ENCODE measurements at regions not wholly inside any gene's neighbourhood (a gene's known extent, or its start where the extent isn't known, plus 50 kb on each side); places are given as distances from the start of the nearest gene placed in this dataset.

- no peaks in the 10 kb centered on the region for H3K9me2 ChIP-seq (replicated peaks; ENCODE audit: low read depth, low read length)
- H3F3A ChIP-seq (ENCODE audit: low read depth), result no peaks in the 10 kb centered on the region
- H3K4me2 ChIP-seq (ENCODE audit: low read depth, low read length, poor library complexity, severe bottlenecking), result no peak overlapping the region
- no peaks in the 10 kb centered on the region for H3K27me3 ChIP-seq (ENCODE audit: insufficient read depth, low read length, poor library complexity, severe bottlenecking)
- TF ChIP-seq CTCF (conservative IDR thresholded peaks at IDR 0.05; ENCODE audit: low read length), result no peak
- TF ChIP-seq EZH2phosphoT487 (IDR thresholded peaks at IDR 0.05; ENCODE audit: borderline replicate concordance), result no peak
- no peaks in the 10 kb centered on the region for H3K4me1 ChIP-seq (ENCODE audit: insufficient read depth, low read length, poor library complexity, severe bottlenecking)
- no peak overlapping the region for H3K9ac ChIP-seq (ENCODE audit: low read depth, low read length, poor library complexity, severe bottlenecking)
- H3K9me3 ChIP-seq (ENCODE audit: insufficient read depth, low read depth, low read length), result peaks cover 11% of the 10 kb centered on the region; the same call in 1 of the 2 replicates
- H2AFZ ChIP-seq (ENCODE audit: low read length), result no peak overlapping the region
- H3K79me2 ChIP-seq (ENCODE audit: insufficient read depth, low read length), result no peaks in the 10 kb centered on the region
- no peak overlapping the region for H3K4me3 ChIP-seq (ENCODE audit: low read length, poor library complexity, severe bottlenecking)
- no peaks in the 10 kb centered on the region for H4K20me1 ChIP-seq (ENCODE audit: insufficient read depth, low read length, poor library complexity, severe bottlenecking)
- no peaks in the 10 kb centered on the region for H3K36me3 ChIP-seq (ENCODE audit: insufficient read depth, low read length)
Measured at GRCh38 chr9:30198463-30199309, 2185.8 kb upstream of the ACO1 start.

GRCh38 chr9:30201024-30201423, 2183.4 kb upstream of the ACO1 start:
- no peaks in the 10 kb centered on the region for H3F3A ChIP-seq (ENCODE audit: low read depth)
- TF ChIP-seq EZH2phosphoT487 (IDR thresholded peaks at IDR 0.05; ENCODE audit: borderline replicate concordance) (no peak), CTCF (conservative IDR thresholded peaks at IDR 0.05; ENCODE audit: low read length) (no peak)
- H3K4me1 ChIP-seq (ENCODE audit: insufficient read depth, low read length, poor library complexity, severe bottlenecking), result no peaks in the 10 kb centered on the region
- H3K9me3 ChIP-seq (ENCODE audit: insufficient read depth, low read depth, low read length), result peaks cover 11% of the 10 kb centered on the region; the same call in 1 of the 2 replicates
- H3K9ac ChIP-seq (ENCODE audit: low read depth, low read length, poor library complexity, severe bottlenecking), result no peak overlapping the region
- H3K27me3 ChIP-seq (ENCODE audit: insufficient read depth, low read length, poor library complexity, severe bottlenecking), result no peaks in the 10 kb centered on the region
- no peaks in the 10 kb centered on the region for H3K79me2 ChIP-seq (ENCODE audit: insufficient read depth, low read length)
- no peaks in the 10 kb centered on the region for H3K36me3 ChIP-seq (ENCODE audit: insufficient read depth, low read length)
- H4K20me1 ChIP-seq (ENCODE audit: insufficient read depth, low read length, poor library complexity, severe bottlenecking), result no peaks in the 10 kb centered on the region
- no peak overlapping the region for H3K4me2 ChIP-seq (ENCODE audit: low read depth, low read length, poor library complexity, severe bottlenecking)
- H3K4me3 ChIP-seq (ENCODE audit: low read length, poor library complexity, severe bottlenecking), result no peak overlapping the region
- no peak overlapping the region for H2AFZ ChIP-seq (ENCODE audit: low read length)
- H3K9me2 ChIP-seq (replicated peaks; ENCODE audit: low read depth, low read length), result no peaks in the 10 kb centered on the region

GRCh38 chr9:30235068-30235467, 2149.4 kb upstream of the ACO1 start:
- H2AFZ ChIP-seq (ENCODE audit: low read length), result no peak overlapping the region

More at GRCh38 chr9:30235068-30235467, 2149.4 kb upstream of the ACO1 start:
- Histone ChIP-seq H4K20me1 (ENCODE audit: insufficient read depth, low read length, poor library complexity, severe bottlenecking) (no peaks in the 10 kb centered on the region), H3K79me2 (ENCODE audit: insufficient read depth, low read length) (no peaks in the 10 kb centered on the region), H3K4me1 (ENCODE audit: insufficient read depth, low read length, poor library complexity, severe bottlenecking) (no peaks in the 10 kb centered on the region), H3F3A (ENCODE audit: low read depth) (no peaks in the 10 kb centered on the region), H3K9me3 (ENCODE audit: insufficient read depth, low read depth, low read length) (no peaks in the 10 kb centered on the region), H3K36me3 (ENCODE audit: insufficient read depth, low read length) (no peaks in the 10 kb centered on the region), H3K4me3 (ENCODE audit: low read length, poor library complexity, severe bottlenecking) (no peak overlapping the region), H3K9me2 (replicated peaks; ENCODE audit: low read depth, low read length) (no peaks in the 10 kb centered on the region), H3K9ac (ENCODE audit: low read depth, low read length, poor library complexity, severe bottlenecking) (no peak overlapping the region), H3K4me2 (ENCODE audit: low read depth, low read length, poor library complexity, severe bottlenecking) (no peak overlapping the region), H3K27me3 (ENCODE audit: insufficient read depth, low read length, poor library complexity, severe bottlenecking) (no peaks in the 10 kb centered on the region)
- TF ChIP-seq CTCF (conservative IDR thresholded peaks at IDR 0.05; ENCODE audit: low read length) (no peak), EZH2phosphoT487 (IDR thresholded peaks at IDR 0.05; ENCODE audit: borderline replicate concordance) (no peak)

Measured in Loucy (cell line).